ENCODE measurements at regions not wholly inside any gene's neighbourhood (a gene's known extent, or its start where the extent isn't known, plus 50 kb on each side); places are given as distances from the start of the nearest gene placed in this dataset.

- Histone ChIP-seq H3K9ac (ENCODE audit: extremely low read depth, low read length, poor library complexity, severe bottlenecking) (no peak overlapping the region), H3K4me1 (ENCODE audit: control insufficient read depth, insufficient read depth, low read length) (no peaks in the 10 kb centered on the region), H3K4me3 (ENCODE audit: low read length) (no peak overlapping the region), H3K36me3 (ENCODE audit: control insufficient read depth, insufficient read depth, low read length) (no peaks in the 10 kb centered on the region), H3K27me3 (ENCODE audit: control insufficient read depth, insufficient read depth, low read length, poor library complexity, severe bottlenecking) (no peaks in the 10 kb centered on the region), H3K27ac (ENCODE audit: low read depth, low read length) (no peak overlapping the region), H3K9me3 (ENCODE audit: control insufficient read depth, low read length) (no peaks in the 10 kb centered on the region)
- WGBS, 2 experiments (ENCODE audit: insufficient coverage in 1 of 2, insufficient read length in 1 of 2), result 100% methylated on average over 2 of the region's 2 CpGs; no CpG with 5 or more reads in 1 of the 2 experiments
- Mint-ChIP-seq H3K27ac (no peak overlapping the region), H3K27me3 (ENCODE audit: insufficient read depth) (no peaks in the 10 kb centered on the region), H3K4me1 (peaks cover 14% of the 10 kb centered on the region), H3K9me3 (no peaks in the 10 kb centered on the region), H3K4me3 (no peak overlapping the region), H3K36me3 (ENCODE audit: low read depth) (no peaks in the 10 kb centered on the region)
- DNase-seq, result no peak
- no peak for TF ChIP-seq CTCF (conservative IDR thresholded peaks at IDR 0.05)
Observed at GRCh38 chr9:28662675-28663074, 1089.4 kb upstream of the C9orf72 start.

- WGBS, 2 experiments (ENCODE audit: insufficient coverage in 1 of 2, insufficient read length in 1 of 2), result 92% methylated on average over 1 of the region's 2 CpGs; no CpG with 5 or more reads in 1 of the 2 experiments
- Mint-ChIP-seq H3K9me3 (no peaks in the 10 kb centered on the region), H3K27me3 (ENCODE audit: insufficient read depth) (no peaks in the 10 kb centered on the region), H3K36me3 (ENCODE audit: low read depth) (no peaks in the 10 kb centered on the region), H3K27ac (no peak overlapping the region), H3K4me3 (no peak overlapping the region), H3K4me1 (peaks cover 8% of the 10 kb centered on the region)
- no peaks in the 10 kb centered on the region for H3K36me3 ChIP-seq (ENCODE audit: control insufficient read depth, insufficient read depth, low read length)
- DNase-seq, result no peak
- H3K9me3 ChIP-seq (ENCODE audit: control insufficient read depth, low read length), result no peaks in the 10 kb centered on the region
- H3K9ac ChIP-seq (ENCODE audit: extremely low read depth, low read length, poor library complexity, severe bottlenecking), result no peak overlapping the region
- no peaks in the 10 kb centered on the region for H3K4me1 ChIP-seq (ENCODE audit: control insufficient read depth, insufficient read depth, low read length)
- TF ChIP-seq CTCF (conservative IDR thresholded peaks at IDR 0.05), result no peak
- no peak overlapping the region for H3K27ac ChIP-seq (ENCODE audit: low read depth, low read length)
- H3K4me3 ChIP-seq (ENCODE audit: low read length), result no peak overlapping the region
- no peaks in the 10 kb centered on the region for H3K27me3 ChIP-seq (ENCODE audit: control insufficient read depth, insufficient read depth, low read length, poor library complexity, severe bottlenecking)
Observed at GRCh38 chr9:28668158-28668557, 1094.9 kb upstream of the C9orf72 start.

- Mint-ChIP-seq H3K27ac (no peak overlapping the region), H3K4me3 (no peak overlapping the region), H3K27me3 (ENCODE audit: insufficient read depth) (no peaks in the 10 kb centered on the region), H3K4me1 (peaks cover 2% of the 10 kb centered on the region), H3K9me3 (no peaks in the 10 kb centered on the region), H3K36me3 (ENCODE audit: low read depth) (no peaks in the 10 kb centered on the region)
- no peak overlapping the region for H3K27ac ChIP-seq (ENCODE audit: low read depth, low read length)
- no peak overlapping the region for H3K4me3 ChIP-seq (ENCODE audit: low read length)
- H3K9ac ChIP-seq (ENCODE audit: extremely low read depth, low read length, poor library complexity, severe bottlenecking), result no peak overlapping the region
- no peaks in the 10 kb centered on the region for H3K36me3 ChIP-seq (ENCODE audit: control insufficient read depth, insufficient read depth, low read length)
- no peaks in the 10 kb centered on the region for H3K9me3 ChIP-seq (ENCODE audit: control insufficient read depth, low read length)
- DNase-seq, result no peak
- H3K4me1 ChIP-seq (ENCODE audit: control insufficient read depth, insufficient read depth, low read length), result no peaks in the 10 kb centered on the region
- no peaks in the 10 kb centered on the region for H3K27me3 ChIP-seq (ENCODE audit: control insufficient read depth, insufficient read depth, low read length, poor library complexity, severe bottlenecking)
- TF ChIP-seq CTCF (conservative IDR thresholded peaks at IDR 0.05), result no peak
- 82% methylated on average over 3 of the region's 3 CpGs; no CpG with 5 or more reads in 1 of the 2 experiments for WGBS, 2 experiments (ENCODE audit: insufficient coverage in 1 of 2, insufficient read length in 1 of 2)
Observed at GRCh38 chr9:28671000-28671399, 1097.7 kb upstream of the C9orf72 start.
